Adrenal gland (tissue), 5 donors: ENCODE measurements at regions not wholly inside any gene's neighbourhood (a gene's known extent, or its start where the extent isn't known, plus 50 kb on each side); places are given as distances from the start of the nearest gene placed in this dataset.

ENCODE experiments used
- POLR2A ChIP-seq, 2 donors: fragments of 450-650 bp; IDR thresholded peaks; one replicate each; pipeline ENCODE4 v1.6.1; 2017; ENCODE audit warnings: antibody characterized with exemption in 2 of 2, mild to moderate bottlenecking in 2 of 2, moderate library complexity in 1 of 2
- TF ChIP-seq, protein P1 (sequence below), 6 experiments: fragments of 450-650 bp in 4 of 6; fragments of 200-600 bp in 2 of 6; sonication (generic) in 1 of 6; IDR thresholded peaks; 1 replicate in 5 of 6; 2 replicates in 1 of 6; pipeline versions ENCODE4 v1.5.1 to v1.8.0; 2016 to 2021; ENCODE audit warnings: antibody characterized with exemption in 6 of 6, mild to moderate bottlenecking in 2 of 6, moderate library complexity in 1 of 6
- donor health status: DM: no; HTN: no; CAD: no.

DNA sequence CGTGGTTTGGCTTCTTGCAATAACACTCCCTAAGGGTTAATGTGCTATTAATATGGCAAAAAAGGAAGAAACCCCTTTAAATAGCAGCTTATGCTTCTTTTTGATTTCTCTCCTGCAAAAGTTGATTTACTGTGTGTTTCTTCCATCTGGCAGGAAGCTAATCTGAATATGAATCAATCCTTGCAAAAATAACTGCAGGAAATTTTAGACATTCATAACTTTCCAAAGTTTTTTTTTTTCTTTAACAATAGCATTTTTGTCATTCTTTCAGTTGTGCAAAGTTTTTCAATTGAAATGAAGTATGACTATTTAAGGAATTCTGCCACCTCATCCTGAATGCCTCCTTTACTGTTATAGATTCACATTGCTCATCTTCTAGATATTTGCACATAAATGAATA is 115.6 kb downstream of the SPANXA1 start:
- TF ChIP-seq, protein P1, sequence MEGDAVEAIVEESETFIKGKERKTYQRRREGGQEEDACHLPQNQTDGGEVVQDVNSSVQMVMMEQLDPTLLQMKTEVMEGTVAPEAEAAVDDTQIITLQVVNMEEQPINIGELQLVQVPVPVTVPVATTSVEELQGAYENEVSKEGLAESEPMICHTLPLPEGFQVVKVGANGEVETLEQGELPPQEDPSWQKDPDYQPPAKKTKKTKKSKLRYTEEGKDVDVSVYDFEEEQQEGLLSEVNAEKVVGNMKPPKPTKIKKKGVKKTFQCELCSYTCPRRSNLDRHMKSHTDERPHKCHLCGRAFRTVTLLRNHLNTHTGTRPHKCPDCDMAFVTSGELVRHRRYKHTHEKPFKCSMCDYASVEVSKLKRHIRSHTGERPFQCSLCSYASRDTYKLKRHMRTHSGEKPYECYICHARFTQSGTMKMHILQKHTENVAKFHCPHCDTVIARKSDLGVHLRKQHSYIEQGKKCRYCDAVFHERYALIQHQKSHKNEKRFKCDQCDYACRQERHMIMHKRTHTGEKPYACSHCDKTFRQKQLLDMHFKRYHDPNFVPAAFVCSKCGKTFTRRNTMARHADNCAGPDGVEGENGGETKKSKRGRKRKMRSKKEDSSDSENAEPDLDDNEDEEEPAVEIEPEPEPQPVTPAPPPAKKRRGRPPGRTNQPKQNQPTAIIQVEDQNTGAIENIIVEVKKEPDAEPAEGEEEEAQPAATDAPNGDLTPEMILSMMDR (IDR thresholded peaks at IDR 0.05), result no peak
- no peak for TF ChIP-seq POLR2A (IDR thresholded peaks at IDR 0.05)
